IPS DF 4.7 (cell line): ENCODE measurements at regions not wholly inside any gene's neighbourhood (a gene's known extent, or its start where the extent isn't known, plus 50 kb on each side); places are given as distances from the start of the nearest gene placed in this dataset.

Experiments
- DNase-seq: peaks from one replicate; pipeline ENCODE4 v3.0.0-alpha.2; 2013; ENCODE audit warnings: low spot score; ENCODE audit errors: extremely low read depth

DNA sequence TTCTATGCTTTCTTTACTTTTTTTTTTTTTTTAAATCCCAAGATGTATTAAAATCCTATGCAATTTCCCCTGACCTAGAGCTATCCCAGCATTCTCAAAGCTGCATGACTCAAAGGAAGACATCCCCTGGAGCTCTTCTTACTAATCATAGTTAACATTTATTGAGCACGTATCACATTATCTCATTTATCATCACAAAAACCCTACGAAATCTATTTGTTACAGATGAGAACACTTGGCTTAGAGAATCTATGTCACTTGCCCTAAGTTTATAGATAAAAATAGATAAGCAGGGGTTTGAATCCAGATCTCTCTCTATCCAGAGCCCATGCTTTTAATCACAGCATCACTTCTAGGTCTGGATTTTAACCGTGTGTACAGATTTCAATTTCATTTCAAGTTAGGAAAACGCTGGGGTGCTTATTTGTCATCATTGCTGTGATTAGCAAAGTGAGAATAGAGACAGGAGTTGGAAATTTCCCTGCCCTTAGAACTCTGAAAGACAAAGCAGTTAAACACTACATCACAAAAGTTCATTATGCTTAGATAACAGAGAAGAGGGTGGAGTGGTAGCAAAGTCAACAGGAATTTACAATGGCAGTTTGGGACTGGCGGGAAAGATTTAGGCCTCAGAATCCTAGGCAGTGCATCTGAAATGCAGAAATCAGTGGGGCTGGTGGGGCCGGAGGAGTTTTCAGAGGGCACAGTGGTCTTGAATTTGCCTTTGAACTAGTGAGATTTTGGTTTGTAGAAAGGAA lies 177.7 kb upstream of the FRMD6 start:
- DNase-seq, result no peak

DNA sequence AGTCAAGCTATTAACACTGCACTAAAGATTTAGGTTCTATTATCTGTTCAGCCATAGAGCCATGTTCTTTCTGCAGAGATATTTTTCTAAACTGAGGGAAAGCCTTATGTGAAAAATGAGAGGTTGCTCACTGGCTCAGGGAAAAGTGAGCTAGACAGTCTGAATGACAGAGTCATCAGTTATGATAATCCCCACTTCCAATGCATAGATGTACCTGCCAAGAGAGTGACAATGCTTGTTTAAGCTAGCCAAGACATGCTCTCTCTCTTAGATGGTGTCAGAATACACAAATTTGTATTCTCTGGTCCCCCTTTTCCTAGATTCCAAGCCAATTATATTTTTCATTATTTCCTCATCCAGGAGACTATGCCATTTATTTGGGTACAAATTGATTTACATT lies 176.9 kb upstream of the FRMD6 start:
- no peak for DNase-seq

DNA sequence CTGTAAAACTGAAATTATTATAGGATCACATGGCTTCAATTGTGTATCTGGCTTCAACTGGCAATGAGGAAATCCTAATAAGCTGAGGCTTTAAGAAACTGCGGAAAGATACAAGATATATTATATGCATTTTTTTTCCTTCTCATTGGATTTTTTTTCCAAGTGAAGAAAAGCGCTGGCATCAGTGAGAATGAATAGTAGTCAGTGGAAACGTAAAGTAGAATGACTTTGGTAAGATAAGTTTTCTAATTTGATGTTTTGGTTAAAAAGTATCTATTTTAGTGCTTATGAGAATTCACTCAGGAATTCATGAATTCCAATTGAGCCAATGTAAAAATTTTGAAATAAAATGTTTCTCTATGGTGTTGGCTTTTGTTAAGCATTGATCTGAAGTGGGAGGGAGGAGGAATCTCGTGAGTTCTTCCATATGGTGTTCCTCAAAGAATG lies 173.5 kb upstream of the FRMD6 start:
- DNase-seq, result no peak

DNA sequence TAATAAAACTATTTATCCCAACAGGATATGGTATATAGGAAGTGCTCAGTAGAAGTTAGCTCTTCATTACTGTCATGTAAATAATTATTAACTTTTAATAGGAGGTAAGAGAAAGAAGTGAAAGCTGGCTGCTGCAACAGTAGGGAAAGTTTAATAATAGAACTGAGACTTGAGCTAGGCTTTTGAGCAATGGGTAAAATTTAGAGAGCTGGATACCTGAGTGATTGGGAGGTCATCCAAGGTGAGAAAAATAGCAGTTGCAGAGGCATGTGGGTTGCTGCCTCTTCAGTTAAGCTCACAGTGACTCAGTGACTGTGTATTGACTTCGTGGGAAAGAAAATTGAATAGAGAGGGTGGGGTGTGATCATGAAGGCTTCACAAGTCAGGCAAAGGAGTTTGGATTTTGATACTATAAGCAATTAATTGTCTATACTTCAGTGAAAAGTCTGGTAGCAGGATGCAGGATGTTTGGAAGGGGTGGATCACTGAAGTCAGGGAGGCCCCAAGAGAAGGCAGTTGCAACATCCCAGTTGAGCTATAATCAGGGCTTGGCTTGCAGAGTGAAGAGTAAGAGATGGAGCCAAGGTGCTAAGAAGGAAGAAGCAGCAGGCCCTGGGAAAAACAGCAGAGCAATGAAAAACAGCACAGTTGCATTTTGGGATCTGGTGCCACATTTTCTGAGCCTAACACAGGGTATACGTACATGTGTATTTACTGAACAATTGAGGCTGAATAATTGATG lies 172.0 kb upstream of the FRMD6 start:
- DNase-seq, result no peak

DNA sequence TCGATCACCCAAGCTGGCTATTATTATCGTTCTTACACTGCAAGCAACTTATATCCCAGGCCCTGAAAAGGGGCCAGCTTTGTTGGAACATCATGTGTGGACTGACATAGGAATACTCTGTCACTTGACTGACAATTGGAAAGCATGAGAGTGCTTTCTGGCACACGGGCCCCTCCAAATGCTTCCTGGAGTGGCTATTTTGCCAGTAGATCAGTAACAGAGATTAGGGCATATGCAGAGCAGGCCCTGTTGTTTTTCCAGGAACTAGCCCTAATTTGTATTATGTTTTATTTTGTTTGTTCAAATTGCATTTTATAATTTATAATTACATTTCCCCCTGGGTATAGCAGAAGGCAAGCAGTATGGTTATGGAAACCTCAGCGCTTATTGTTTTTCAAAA lies 170.1 kb upstream of the FRMD6 start:
- DNase-seq, result no peak

DNA sequence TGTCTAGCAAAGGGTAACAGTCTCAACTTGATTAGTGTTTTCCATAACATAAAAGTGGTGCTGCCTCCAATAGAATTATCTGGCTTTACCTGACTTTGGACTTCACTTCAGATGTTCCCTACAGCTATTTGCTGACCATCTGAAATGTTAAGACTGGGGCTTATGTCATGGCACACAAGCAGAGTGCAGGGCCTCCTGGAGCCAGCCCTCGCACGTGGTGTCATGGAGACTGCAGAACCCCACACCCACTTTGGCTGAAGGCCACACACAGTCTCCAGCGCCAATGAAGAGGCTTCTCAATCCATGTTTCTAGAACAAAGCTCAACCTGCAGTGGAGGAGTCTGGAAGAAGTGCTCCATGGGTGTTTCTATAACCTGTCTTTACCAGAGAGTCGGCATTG lies 169.6 kb upstream of the FRMD6 start:
- no peak for DNase-seq

DNA sequence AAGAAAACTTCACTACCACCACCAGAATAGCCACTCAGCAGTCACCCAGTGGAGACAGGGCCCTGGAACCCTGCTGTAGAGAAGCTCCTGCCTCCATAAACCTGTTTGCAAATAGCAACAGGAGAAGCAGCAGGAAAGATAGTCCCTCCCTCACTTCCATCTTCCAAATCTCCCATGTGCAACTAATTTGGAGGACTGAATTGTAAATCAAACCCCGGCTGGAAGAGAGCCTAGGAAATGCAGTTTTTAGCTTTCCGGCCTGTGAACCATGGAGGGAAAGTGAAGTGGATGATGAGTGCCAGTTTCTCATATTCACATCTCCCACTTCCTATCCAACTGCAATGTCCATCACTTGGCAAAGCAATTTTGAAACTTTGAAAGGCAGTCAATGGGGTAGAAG lies 167.2 kb upstream of the FRMD6 start:
- no peak for DNase-seq

DNA sequence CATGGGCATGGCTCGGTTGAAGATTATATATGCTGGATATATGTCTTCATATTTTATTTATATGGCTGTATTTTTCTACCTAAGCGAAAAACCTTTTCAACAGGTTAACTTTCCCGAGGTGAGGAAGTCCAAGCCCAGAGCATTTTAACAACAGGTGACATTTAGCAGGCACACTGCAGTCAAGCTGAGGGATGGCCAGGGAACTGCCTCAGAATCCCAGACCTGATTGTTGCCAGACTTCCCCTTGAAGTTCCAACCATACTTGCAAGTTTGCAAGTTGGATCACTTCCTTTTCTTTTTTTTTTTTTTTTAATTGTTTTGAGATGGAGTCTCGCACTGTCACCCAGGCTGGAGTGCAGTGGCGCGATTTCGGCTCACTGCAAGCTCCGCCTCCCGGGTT lies 166.0 kb upstream of the FRMD6 start:
- no peak for DNase-seq

DNA sequence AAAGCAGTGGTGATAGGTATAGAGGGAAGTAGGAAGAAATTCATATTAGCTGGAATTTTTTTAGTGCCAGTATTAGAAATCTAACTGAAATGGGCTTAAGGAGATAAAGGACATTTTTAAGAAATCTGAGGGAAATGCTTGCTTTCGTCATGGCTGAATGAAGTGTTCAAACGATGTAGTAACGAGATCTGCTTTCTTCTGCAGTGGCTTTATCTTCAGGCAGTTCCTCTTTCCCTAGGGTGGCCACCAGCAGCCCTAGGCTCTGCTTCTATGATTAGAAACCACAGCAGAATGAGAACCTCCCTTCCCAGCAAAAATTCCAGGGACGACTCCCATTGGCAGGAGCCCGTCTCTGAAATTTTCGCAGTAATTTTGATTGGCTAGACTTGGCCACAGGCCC lies 163.9 kb upstream of the FRMD6 start:
- DNase-seq, result no peak

DNA sequence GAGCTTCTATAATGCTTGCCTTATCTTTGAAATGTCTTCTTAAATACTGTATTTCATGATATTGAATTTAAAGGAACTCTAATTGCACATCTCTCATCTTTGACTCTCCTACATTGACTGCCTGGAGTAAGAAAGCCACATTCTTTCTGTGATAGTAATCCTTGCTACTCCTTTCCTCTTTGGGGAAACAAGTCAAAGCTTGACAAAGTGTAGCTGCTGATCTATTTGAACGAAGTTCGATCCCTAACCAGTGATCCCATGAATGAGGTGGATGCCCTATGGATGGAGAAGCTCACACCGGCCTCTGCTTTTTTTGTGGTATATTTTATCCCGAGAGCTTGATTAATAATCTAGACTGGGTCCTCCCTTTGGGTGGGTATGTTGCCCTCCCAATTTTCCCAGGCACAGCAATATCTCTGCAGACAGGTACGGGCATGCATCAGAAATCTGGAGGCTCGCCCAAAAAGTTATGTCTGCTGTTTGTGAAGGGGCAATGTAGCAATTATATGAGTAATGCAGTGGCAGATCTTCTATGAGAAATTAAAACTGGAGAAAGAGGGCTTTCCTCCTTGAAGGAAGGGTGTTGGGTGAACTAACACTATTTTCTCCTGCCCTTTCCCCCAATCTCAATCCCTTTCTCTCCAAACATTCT lies 163.0 kb upstream of the FRMD6 start:
- DNase-seq, result no peak

DNA sequence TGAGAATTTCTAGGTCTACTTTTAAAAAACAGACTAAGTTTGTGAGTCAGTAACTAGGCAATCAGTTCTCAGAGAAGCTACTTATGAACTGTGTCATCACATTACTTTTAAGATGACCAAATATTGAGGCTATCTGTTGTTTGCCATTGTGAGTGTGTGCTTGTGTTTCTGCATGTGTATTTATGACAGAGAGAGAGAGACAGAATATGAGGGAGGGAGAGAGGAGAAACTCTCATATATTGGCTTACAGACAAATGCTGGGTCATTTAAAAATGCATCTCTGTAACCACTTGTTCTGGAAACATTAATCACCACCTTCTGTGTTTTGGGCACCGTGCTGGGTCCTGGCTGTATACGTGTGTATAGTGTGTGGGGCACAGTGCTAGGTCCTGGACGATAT lies 161.5 kb upstream of the FRMD6 start:
- no peak for DNase-seq

DNA sequence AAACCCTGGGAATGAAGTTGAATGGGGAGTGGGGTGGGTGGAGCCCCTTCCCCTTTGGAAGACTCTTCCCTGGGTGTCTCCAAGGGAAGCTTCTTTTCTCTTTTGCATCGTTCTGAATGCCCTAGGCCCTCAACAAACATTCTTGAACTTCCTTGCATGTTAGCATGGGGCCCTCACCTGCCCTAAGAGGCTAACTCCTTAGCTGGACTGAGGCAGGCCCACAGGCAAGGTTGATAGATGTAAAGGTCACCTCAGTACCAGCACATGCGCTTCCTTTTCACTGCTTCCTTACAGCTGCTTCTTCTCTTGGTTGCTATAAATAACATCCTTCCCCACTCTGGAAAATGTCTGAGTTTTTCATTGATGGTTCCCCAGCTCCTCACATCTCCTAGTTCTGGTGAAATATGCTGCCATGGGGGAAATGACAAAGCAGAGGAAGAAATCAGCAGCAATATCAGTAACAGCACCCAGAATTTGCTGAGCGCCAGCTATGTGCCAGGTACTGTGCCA lies 160.6 kb upstream of the FRMD6 start:
- DNase-seq, result no peak

DNA sequence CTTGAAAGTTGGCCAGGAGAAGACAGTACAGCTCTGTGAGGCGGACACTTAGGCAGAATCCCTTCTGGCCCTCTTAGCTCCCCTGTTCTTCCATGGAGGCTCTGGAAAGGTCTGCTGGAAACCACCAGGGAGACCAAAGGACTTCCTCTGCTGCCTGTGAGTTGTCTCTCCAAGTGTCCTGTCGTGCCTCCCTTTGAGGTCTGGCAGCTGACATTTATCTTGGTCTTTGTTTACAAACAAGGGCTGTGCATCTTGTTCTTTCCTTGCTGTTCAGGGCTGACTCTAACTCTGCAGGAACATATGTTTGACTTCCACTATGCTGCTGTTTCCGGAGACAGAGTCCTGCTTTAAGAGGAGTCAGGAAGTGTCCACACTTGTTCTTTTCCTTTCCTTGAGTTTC lies 159.9 kb upstream of the FRMD6 start:
- no peak for DNase-seq

DNA sequence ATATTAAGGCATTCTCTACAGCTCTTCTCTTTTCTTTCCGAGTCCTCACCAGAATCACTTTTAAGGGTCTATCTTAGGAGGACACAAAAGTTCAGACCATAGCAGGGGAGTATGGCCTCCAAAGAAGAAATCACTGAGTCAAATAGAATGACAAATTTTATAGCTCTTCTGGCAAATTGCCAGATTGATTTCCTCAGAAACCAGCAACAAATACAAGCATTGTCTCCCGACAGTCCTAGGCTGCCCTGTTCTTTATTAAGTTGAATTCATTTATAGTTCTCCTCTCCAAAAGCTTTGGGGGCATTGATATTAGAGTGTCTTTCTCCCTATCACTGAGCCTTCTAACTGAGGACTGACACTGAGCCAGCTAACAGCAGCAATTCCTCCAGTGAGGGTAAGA lies 156.4 kb upstream of the FRMD6 start:
- DNase-seq, result no peak

DNA sequence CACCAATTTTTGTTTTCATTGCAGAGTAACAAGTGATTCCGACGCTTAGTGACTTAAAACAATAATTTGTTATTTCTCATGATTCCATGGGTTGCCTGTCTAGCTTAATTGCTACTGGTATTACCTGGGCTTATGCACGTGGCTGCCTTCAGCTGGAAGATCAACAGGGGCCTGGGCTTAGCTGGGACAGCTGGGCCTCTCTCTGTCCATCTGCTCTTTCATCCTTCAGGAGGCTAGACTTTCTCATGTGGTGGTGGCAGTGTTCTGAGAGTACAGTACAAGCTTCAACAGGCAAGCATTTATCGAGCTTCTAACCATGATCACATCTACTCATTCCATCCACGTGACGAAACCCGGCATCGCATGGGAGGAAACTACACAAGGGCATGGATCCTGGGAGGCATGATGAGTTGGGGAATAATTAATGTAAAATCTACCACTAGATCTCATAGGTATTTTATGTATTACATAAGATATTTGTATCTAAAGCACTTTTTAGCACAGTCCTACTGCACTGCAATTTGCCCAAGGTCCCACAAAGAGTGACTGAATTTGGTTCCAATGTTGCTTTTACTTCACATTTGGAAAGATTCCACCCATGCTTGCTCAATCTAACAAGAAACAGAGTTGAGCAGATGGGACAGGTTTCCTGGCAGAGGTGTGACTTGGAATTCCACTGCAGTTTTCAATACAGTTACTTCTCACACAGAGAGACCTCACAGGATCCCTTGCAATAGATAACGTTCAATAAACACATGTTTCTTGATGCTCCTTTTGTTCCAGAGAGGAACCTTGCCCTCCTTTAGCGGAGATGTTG lies 153.1 kb upstream of the FRMD6 start:
- no peak for DNase-seq

DNA sequence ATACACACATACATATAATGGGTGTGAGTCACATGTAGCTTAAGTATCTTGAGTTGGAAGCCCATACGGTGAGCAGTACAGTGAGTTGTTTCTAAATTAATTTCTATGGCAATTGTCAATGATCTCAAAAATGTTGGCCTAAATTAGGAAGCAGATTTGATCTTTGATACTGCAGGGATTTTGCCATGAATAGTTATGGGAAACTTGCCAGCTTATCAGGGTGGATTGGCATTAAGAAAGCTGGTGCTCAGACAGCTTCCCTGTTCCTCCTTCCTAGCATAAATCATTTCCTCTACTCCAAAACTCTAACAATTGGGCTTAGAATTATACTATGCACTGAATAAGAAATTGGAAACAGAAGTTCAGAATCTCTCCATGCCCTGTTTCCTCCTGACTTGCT lies 150.9 kb upstream of the FRMD6 start:
- no peak for DNase-seq

DNA sequence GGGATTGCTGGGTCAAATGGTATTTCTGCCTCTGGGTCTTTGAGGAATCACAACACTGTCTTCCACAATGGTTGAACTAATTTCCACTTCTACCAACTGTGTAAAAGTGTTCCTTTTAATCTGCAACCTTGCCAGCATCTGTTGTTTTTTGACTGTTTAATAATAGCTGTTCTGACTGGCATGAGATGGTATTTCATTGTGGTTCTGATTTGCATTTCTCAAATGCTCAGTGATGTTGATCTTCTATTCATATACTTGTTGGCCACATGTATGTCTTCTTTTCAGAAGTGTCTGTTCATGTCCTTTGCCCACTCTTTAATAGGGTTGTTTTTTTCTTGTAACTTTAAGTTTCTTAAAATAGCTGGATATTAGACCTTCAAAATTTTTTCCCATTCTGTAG lies 150.0 kb upstream of the FRMD6 start:
- no peak for DNase-seq

DNA sequence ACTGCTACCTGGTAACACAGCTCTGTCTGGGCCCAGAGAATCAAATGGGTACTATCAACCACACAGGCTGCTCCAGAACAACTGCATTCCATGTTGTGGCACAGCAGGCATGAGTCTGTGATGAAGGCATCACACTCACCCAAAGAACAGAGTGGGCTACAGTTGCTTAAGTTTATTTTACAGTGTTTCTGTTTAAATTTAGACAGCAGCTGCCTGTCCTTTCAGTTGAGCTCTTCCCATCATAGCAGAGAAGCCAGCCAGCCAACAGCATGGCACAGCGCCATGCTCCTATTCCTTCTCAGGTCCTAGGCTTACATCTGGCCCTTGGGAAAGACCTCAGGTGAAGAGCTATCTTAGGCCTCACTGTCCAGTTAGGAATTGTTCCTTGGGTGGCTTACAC lies 147.0 kb upstream of the FRMD6 start:
- no peak for DNase-seq

DNA sequence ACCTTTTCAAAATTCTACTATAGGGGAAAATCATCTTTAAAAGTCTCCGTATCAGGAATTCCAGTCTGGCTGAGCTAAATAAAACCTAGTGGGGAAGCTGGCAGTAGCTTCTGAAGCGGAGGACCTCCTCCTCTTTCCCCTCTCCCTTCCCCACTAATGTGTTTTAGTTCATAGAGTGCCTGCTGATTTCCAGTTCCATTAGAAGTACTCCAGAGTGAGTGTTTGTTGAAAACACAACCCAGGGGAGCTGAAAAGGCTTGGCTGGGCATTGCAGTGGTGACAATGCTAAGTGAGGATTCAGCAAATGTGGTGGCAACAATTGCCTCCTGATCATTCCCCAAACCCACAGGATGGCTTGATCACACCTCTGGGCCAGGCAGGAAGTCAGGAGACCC lies 144.2 kb upstream of the FRMD6 start:
- no peak for DNase-seq

DNA sequence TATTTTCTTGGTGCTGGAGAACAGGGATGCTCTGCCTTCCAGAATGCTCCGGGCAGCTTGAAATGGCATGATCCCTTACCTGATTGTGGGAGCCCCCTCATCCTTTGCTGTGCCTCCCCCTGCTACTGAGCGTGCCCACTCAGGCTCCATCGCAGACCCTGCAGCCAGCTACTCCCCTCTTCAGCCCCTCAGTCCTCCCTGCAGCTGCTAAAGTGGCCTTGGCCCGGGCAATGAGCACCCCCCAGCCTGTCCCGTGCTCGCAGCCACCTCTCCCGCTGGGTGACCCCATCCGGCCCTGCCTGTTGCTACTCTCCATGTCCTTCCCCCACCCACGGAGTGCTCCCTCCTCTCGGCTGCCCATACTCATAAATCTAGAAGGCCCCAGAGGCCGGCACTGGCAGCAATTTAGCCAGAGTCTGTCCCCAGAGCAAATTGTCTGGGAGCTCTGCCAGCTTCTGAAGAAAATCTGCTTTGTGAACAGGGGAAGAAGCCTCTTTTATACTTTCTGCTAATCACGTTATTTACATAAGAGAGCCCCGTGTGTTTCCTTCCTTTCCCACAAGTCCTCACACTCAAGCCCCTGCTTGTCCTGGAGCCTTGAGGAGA lies 143.7 kb upstream of the FRMD6 start:
- DNase-seq, result no peak

DNA sequence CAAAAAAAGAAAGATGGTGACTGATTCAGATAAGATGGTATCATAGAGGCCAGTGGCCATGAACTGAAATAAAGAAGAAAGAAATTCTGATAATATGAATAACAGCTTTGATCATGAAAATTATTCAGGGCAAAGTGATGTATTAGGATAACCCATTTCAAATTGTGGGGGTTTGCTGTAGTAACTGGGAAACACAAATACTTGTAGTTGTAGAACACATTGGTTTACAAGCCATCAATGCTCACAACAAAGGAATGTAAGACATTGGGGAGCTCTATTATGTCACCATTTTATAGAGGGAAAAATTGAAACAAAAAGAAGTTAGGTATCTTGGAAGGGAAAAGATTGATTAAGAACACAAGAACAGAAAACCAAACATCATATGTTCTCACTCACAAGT lies 140.4 kb upstream of the FRMD6 start:
- DNase-seq, result no peak
